SU-DHL-6 (cell line): ENCODE measurements at regions not wholly inside any gene's neighbourhood (a gene's known extent, or its start where the extent isn't known, plus 50 kb on each side); places are given as distances from the start of the nearest gene placed in this dataset.

Source experiments
- H2AFZ ChIP-seq: fragments of 200-600 bp; sonication (generic); 2 replicates; pipeline ENCODE4 v1.6.1; 2014; ENCODE audit warnings: low read depth, mild to moderate bottlenecking, moderate library complexity, mixed read lengths, antibody characterized with exemption, low read length; ENCODE audit not compliant: severe bottlenecking
- H3F3A ChIP-seq: fragments of 200-600 bp; shearing (Covaris generic); 2 replicates; pipeline ENCODE4 v1.6.0; 2016; ENCODE audit warnings: antibody characterized with exemption, mild to moderate bottlenecking; ENCODE audit not compliant: insufficient read depth
- H3K27ac ChIP-seq: fragments of 200-600 bp; sonication (generic); 2 replicates; pipeline ENCODE4 v1.5.1; 2016; ENCODE audit warnings: low read depth, mild to moderate bottlenecking, low read length, moderate library complexity, mixed read lengths
- H3K27me3 ChIP-seq: fragments of 200-600 bp; sonication (generic), shearing (Covaris generic); 2 replicates; pipeline ENCODE4 v1.6.0; 2014; ENCODE audit warnings: mild to moderate bottlenecking, low read length
- H3K36me3 ChIP-seq: fragments of 200-600 bp; sonication (generic); 2 replicates; pipeline ENCODE4 v1.6.1; 2014; ENCODE audit warnings: mild to moderate bottlenecking, low read length, mixed read lengths
- H3K4me2 ChIP-seq: fragments of 300-600, 200-600 bp; shearing (Covaris generic), sonication (generic); 2 replicates; pipeline ENCODE4 v1.6.0; 2014; ENCODE audit warnings: low read length, low read depth, mild to moderate bottlenecking; ENCODE audit not compliant: poor library complexity, severe bottlenecking
- H3K4me3 ChIP-seq: fragments of 200-600 bp; sonication (generic); 2 replicates; pipeline ENCODE4 v1.5.1; 2014; ENCODE audit warnings: antibody characterized with exemption, low read length, mild to moderate bottlenecking, mixed read lengths; ENCODE audit not compliant: insufficient read depth, poor library complexity, severe bottlenecking
- H3K79me2 ChIP-seq: fragments of 200-600 bp; sonication (generic); 2 replicates; pipeline ENCODE4 v1.6.1; 2014; ENCODE audit warnings: mild to moderate bottlenecking, low read length, moderate library complexity; ENCODE audit not compliant: insufficient read depth
- H3K9ac ChIP-seq: fragments of 200-600 bp; sonication (generic); 2 replicates; pipeline ENCODE4 v1.7.0; 2014; ENCODE audit warnings: mild to moderate bottlenecking, low read length
- H3K9me2 ChIP-seq: fragments of 200-600 bp; sonication (generic); replicated peaks from 2 replicates; pipeline ENCODE4 v1.6.1; 2014; ENCODE audit warnings: low read length; ENCODE audit not compliant: insufficient read depth
- H3K9me3 ChIP-seq: fragments of 200-600 bp; sonication (generic); 2 replicates; pipeline ENCODE4 v1.6.1; 2014; ENCODE audit warnings: low read length, mixed read lengths; ENCODE audit not compliant: insufficient read depth
- H4K20me1 ChIP-seq: fragments of 200-600 bp; sonication (generic); 2 replicates; pipeline ENCODE4 v1.6.1; 2014; ENCODE audit warnings: low read depth, mild to moderate bottlenecking, antibody characterized with exemption, low read length, moderate library complexity, mixed read lengths
- EZH2phosphoT487 ChIP-seq: fragments of 200-600 bp; sonication (generic), shearing (Covaris generic); conservative IDR thresholded peaks from 2 replicates; pipeline ENCODE4 v1.6.1; 2018; ENCODE audit warnings: mild to moderate bottlenecking, antibody characterized with exemption, low read length, moderate library complexity, mixed read lengths
- TF ChIP-seq, protein P1 (sequence below): fragments of 200-600 bp; sonication (generic); IDR thresholded peaks from one replicate; pipeline ENCODE4 v1.5.1; 2017; ENCODE audit warnings: antibody characterized with exemption, mild to moderate bottlenecking, low read length, moderate library complexity; ENCODE audit not compliant: insufficient read depth, poor library complexity, severe bottlenecking

DNA sequence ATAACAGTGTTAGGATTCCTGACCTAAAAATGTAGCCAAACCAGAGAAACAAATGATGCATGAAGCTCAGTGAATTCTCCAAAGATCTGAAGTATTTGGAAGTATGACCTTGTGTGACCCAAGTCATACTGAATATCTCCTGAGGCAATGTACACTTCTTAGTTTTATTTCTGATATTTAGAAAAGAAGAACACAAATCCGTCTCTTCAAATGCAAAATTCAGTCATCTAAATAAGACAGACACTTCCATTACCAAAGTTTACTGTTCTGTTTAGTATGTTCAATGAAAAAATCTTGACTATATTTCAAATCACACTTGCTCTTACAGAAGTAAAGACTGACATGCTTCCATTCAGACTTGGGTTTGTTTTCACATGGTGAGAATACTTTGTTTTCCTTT, 495.7 kb downstream of the RIT2 start:
- Histone ChIP-seq H3K79me2 (no peaks in the 10 kb centered on the region), H3F3A (no peaks in the 10 kb centered on the region)

DNA sequence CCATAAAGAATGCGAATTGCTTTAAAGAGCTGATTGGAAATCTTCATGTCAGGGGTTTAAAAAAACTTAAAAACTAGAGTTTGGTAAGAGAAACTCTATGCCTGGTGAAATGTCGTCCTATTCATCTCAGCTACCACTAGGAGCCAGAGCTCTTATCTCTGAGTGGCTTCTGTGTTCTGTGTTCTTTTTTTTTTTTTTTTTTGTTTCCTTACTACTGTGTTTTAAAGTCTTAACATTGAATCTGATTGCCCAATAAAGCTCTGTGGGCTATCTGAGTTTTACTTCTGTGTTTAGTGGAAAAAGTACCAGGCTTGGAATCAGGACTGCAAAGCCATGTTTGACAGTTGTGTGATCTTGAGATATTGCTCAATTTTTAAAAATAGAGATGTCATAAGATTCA, 494.8 kb downstream of the RIT2 start:
- Histone ChIP-seq H2AFZ (no peak overlapping the region), H3K79me2 (no peaks in the 10 kb centered on the region), H3K9ac (no peak overlapping the region), H3K36me3 (no peaks in the 10 kb centered on the region), H4K20me1 (no peaks in the 10 kb centered on the region), H3K27ac (no peak overlapping the region), H3K9me3 (no peaks in the 10 kb centered on the region), H3K4me3 (no peak overlapping the region), H3K4me2 (no peak overlapping the region), H3K9me2 (0 out of 2 replicates have a peak, but pooled peaks cover under 1% of the 10 kb centered on the region), H3K27me3 (no peaks in the 10 kb centered on the region), H3F3A (no peaks in the 10 kb centered on the region)
- TF ChIP-seq, protein P1, sequence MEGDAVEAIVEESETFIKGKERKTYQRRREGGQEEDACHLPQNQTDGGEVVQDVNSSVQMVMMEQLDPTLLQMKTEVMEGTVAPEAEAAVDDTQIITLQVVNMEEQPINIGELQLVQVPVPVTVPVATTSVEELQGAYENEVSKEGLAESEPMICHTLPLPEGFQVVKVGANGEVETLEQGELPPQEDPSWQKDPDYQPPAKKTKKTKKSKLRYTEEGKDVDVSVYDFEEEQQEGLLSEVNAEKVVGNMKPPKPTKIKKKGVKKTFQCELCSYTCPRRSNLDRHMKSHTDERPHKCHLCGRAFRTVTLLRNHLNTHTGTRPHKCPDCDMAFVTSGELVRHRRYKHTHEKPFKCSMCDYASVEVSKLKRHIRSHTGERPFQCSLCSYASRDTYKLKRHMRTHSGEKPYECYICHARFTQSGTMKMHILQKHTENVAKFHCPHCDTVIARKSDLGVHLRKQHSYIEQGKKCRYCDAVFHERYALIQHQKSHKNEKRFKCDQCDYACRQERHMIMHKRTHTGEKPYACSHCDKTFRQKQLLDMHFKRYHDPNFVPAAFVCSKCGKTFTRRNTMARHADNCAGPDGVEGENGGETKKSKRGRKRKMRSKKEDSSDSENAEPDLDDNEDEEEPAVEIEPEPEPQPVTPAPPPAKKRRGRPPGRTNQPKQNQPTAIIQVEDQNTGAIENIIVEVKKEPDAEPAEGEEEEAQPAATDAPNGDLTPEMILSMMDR, result no peak
- TF ChIP-seq EZH2phosphoT487, result no peak

More for the DNA sequence above, 495.7 kb downstream of the RIT2 start:
- no peak for TF ChIP-seq EZH2phosphoT487
- TF ChIP-seq, protein P1, result no peak
- H3K9me3 ChIP-seq, result no peaks in the 10 kb centered on the region
- H3K4me3 ChIP-seq, result no peak overlapping the region
- no peak overlapping the region for H2AFZ ChIP-seq
- no peaks in the 10 kb centered on the region for H3K9me2 ChIP-seq
- no peaks in the 10 kb centered on the region for H3K36me3 ChIP-seq
- H3K4me2 ChIP-seq, result no peak overlapping the region
- H3K9ac ChIP-seq, result no peak overlapping the region
- H4K20me1 ChIP-seq, result no peaks in the 10 kb centered on the region
- no peak overlapping the region for H3K27ac ChIP-seq
- H3K27me3 ChIP-seq, result no peaks in the 10 kb centered on the region

DNA sequence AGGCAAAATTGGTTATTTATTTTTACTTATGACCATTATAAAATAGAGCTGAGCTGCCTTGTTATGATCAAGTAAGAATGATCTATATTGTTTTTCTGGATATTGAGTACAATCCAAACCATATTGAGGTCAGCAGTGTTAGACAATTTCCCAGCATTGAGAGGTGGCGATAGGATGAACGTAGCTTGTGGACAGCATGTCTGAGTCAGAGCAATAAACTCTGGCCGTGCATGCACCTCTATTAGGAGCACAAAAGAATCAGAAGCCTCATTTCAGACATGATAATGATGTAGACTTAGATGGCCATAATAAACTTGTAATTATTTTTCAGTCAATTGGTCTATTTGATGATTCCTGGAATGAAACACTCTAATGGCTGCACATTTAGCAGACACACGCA, 491.6 kb downstream of the RIT2 start:
- Histone ChIP-seq H2AFZ (no peak overlapping the region), H3K4me2 (no peak overlapping the region), H3K9ac (no peak overlapping the region), H3K9me3 (0 out of 2 replicates have a peak, but pooled peaks cover 4% of the 10 kb centered on the region), H3K9me2 (0 out of 2 replicates have a peak, but pooled peaks cover 3% of the 10 kb centered on the region), H3K36me3 (no peaks in the 10 kb centered on the region), H3K4me3 (no peak overlapping the region), H3K27me3 (no peaks in the 10 kb centered on the region), H3K79me2 (no peaks in the 10 kb centered on the region), H3F3A (no peaks in the 10 kb centered on the region), H4K20me1 (no peaks in the 10 kb centered on the region), H3K27ac (no peak overlapping the region)
- TF ChIP-seq EZH2phosphoT487, result no peak
- TF ChIP-seq, protein P1, result no peak

DNA sequence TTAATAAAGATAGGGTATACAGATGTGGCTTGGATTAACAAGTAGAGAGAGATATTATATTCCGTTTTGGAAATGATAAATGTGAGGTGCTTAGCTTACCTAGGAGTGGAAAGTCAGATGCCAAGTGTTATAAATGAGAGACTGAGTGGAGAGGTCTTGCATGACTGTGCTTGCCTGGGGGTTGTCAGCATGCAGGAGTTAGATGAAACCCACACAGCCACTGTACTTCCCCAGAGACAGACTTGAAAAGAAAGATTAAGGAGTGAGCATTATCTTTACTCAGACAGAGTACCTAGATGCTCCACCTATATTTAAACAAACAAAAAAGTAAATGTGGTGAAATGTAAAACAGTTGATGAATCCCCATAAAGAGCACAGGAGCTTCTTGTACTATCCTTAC, 482.7 kb downstream of the RIT2 start:
- no peaks in the 10 kb centered on the region for H3K9me2 ChIP-seq
- no peak for TF ChIP-seq EZH2phosphoT487
- TF ChIP-seq, protein P1, result no peak
- H3K36me3 ChIP-seq, result no peaks in the 10 kb centered on the region
- H3K9ac ChIP-seq, result no peak overlapping the region
- no peak overlapping the region for H2AFZ ChIP-seq
- H4K20me1 ChIP-seq, result no peaks in the 10 kb centered on the region
- no peaks in the 10 kb centered on the region for H3K27me3 ChIP-seq
- H3F3A ChIP-seq, result no peaks in the 10 kb centered on the region
- no peaks in the 10 kb centered on the region for H3K9me3 ChIP-seq
- no peak overlapping the region for H3K4me3 ChIP-seq
- no peak overlapping the region for H3K27ac ChIP-seq
- no peak overlapping the region for H3K4me2 ChIP-seq
- no peaks in the 10 kb centered on the region for H3K79me2 ChIP-seq
